GM23248 (cell line): ENCODE measurements at regions not wholly inside any gene's neighbourhood (a gene's known extent, or its start where the extent isn't known, plus 50 kb on each side); places are given as distances from the start of the nearest gene placed in this dataset.

Experiments
- EZH2 ChIP-seq: fragments of 200-600 bp; sonication (generic); IDR thresholded peaks from 2 replicates; pipeline ENCODE4 v1.6.1; 2018; ENCODE audit warnings: antibody characterized with exemption, mild to moderate bottlenecking; ENCODE audit not compliant: insufficient read depth, poor library complexity, severe bottlenecking
- EZH2phosphoT487 ChIP-seq: fragments of 200-600 bp; sonication (generic); IDR thresholded peaks from 2 replicates; pipeline ENCODE4 v1.6.1; 2018; ENCODE audit warnings: antibody characterized with exemption, moderate library complexity, mild to moderate bottlenecking, low read depth; ENCODE audit not compliant: insufficient read depth

DNA sequence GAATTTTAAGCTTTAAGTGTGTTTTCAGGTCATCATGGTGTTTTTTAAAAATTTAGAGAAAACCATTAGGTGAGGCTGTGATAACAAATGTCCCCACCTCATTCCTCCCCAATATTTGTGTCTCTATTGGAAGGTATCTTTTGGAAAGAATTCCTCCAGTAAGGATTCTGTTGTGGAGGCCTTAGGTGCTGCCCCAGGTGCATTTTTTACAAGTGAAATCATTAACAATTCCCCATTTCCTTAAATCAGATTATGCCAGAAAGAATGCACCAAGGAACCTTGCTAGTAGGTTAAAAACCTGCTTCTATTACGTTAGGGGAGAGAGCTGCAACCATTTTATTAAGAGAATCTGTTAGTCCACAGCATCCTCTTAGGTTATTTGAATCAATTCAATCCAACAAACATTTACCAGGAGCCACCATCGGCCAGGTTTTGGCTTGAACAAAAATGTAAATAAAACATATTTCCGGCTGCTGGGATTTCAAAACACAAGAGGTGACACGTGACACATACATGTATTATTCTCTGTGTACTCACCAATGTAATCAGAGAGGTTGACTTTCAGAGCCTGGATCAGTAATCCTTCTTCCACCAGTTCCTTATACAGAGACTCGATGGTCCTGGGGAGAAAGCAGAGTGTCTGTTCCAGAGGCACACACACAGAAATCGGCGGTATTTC, 112.5 kb upstream of the ASB18 start:
- no peak for TF ChIP-seq EZH2
- TF ChIP-seq EZH2phosphoT487 = no peak
